ENCODE measurements at regions not wholly inside any gene's neighbourhood (a gene's known extent, or its start where the extent isn't known, plus 50 kb on each side); places are given as distances from the start of the nearest gene placed in this dataset.
A peak's percentile ranks its signal among the peaks of the same experiment; 100 is the strongest.

GRCh38 chr9:13550519-13550918, 271.0 kb upstream of the MPDZ start:
- no peak for DNase-seq (ENCODE audit: low spot score)

- DNase-seq (ENCODE audit: low spot score) = no peak
Observed at GRCh38 chr9:13548535-13548934, 269.0 kb upstream of the MPDZ start.

GRCh38 chr9:13535141-13535540, 255.6 kb upstream of the MPDZ start:
- DNase-seq (ENCODE audit: low spot score) = no peak

GRCh38 chr9:13534006-13534405, 254.5 kb upstream of the MPDZ start:
- DNase-seq (ENCODE audit: low spot score) = no peak

GRCh38 chr9:13532407-13532806, 252.9 kb upstream of the MPDZ start:
- DNase-seq (ENCODE audit: low spot score) = no peak

- DNase-seq (ENCODE audit: low spot score) = no peak
Observed at GRCh38 chr9:13529321-13530104, 250.0 kb upstream of the MPDZ start.

- DNase-seq (ENCODE audit: low spot score) = no peak
Observed at GRCh38 chr9:13524245-13524644, 244.8 kb upstream of the MPDZ start.

GRCh38 chr9:13520069-13520468, 240.6 kb upstream of the MPDZ start:
- DNase-seq (ENCODE audit: low spot score) = no peak

- peak; percentile 36 for DNase-seq (ENCODE audit: low spot score)
Observed at GRCh38 chr9:13513716-13514444, 234.4 kb upstream of the MPDZ start.

GRCh38 chr9:13513286-13513685, 233.8 kb upstream of the MPDZ start:
- DNase-seq (ENCODE audit: low spot score) = peak; percentile 14

GRCh38 chr9:13508681-13509080, 229.2 kb upstream of the MPDZ start:
- DNase-seq (ENCODE audit: low spot score) = no peak

GRCh38 chr9:13508086-13508485, 228.6 kb upstream of the MPDZ start:
- no peak for DNase-seq (ENCODE audit: low spot score)

GRCh38 chr9:13505797-13506196, 226.3 kb upstream of the MPDZ start:
- DNase-seq (ENCODE audit: low spot score) = no peak

GRCh38 chr9:13503599-13503998, 224.1 kb upstream of the MPDZ start:
- DNase-seq (ENCODE audit: low spot score) = no peak

GRCh38 chr9:13502484-13502883, 223.0 kb upstream of the MPDZ start:
- peak; percentile 9 for DNase-seq (ENCODE audit: low spot score)

- DNase-seq (ENCODE audit: low spot score) = no peak
Observed at GRCh38 chr9:13501018-13501417, 221.5 kb upstream of the MPDZ start.

GRCh38 chr9:13500034-13500433, 220.5 kb upstream of the MPDZ start:
- DNase-seq (ENCODE audit: low spot score) = no peak

- no peak for DNase-seq (ENCODE audit: low spot score)
Observed at GRCh38 chr9:13493697-13494096, 214.2 kb upstream of the MPDZ start.

- DNase-seq (ENCODE audit: low spot score) = no peak
Observed at GRCh38 chr9:13491493-13492424, 212.3 kb upstream of the MPDZ start.

- no peak for DNase-seq (ENCODE audit: low spot score)
Observed at GRCh38 chr9:13491138-13491492, 211.6 kb upstream of the MPDZ start.

GRCh38 chr9:13487936-13488335, 208.4 kb upstream of the MPDZ start:
- DNase-seq (ENCODE audit: low spot score) = no peak

- no peak for DNase-seq (ENCODE audit: low spot score)
Observed at GRCh38 chr9:13487498-13487897, 208.0 kb upstream of the MPDZ start.

- DNase-seq (ENCODE audit: low spot score) = no peak
Observed at GRCh38 chr9:13487071-13487470, 207.6 kb upstream of the MPDZ start.

Data from AG20443 (cell line).